ENCODE measurements at regions not wholly inside any gene's neighbourhood (a gene's known extent, or its start where the extent isn't known, plus 50 kb on each side); places are given as distances from the start of the nearest gene placed in this dataset.

DNA sequence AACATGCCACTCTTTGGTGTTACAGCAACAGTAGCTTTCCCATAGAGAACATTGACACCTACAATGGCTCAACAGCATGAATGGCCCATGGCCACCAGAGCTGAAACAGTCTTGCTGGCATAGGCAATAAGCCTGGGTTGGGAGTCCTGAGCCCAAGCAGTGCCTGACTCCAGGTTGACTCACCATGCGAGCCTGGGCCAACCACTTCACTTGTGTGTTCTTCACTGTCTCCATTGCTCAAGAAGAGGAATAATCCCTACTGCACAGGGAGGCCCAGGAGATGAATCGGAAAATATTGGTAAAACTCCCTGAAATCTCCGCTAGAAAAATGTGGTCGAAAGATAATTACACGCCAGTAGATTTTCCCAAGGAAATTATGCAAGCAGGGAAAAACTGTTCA, 89.2 kb upstream of the INHBA start:
- TF ChIP-seq, protein P1, sequence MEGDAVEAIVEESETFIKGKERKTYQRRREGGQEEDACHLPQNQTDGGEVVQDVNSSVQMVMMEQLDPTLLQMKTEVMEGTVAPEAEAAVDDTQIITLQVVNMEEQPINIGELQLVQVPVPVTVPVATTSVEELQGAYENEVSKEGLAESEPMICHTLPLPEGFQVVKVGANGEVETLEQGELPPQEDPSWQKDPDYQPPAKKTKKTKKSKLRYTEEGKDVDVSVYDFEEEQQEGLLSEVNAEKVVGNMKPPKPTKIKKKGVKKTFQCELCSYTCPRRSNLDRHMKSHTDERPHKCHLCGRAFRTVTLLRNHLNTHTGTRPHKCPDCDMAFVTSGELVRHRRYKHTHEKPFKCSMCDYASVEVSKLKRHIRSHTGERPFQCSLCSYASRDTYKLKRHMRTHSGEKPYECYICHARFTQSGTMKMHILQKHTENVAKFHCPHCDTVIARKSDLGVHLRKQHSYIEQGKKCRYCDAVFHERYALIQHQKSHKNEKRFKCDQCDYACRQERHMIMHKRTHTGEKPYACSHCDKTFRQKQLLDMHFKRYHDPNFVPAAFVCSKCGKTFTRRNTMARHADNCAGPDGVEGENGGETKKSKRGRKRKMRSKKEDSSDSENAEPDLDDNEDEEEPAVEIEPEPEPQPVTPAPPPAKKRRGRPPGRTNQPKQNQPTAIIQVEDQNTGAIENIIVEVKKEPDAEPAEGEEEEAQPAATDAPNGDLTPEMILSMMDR (IDR thresholded peaks at IDR 0.05), result no peak
- DNase-seq (ENCODE audit: low spot score), result no peak
- Mint-ChIP-seq H3K27ac (ENCODE audit: unreplicated experiment) (no peak overlapping the region), H3K27me3 (ENCODE audit: low read depth) (no peaks in the 10 kb centered on the region), H3K9me3 (ENCODE audit: low read depth) (peaks cover 2% of the 10 kb centered on the region), H3K4me1 (ENCODE audit: low read depth) (peaks cover 43% of the 10 kb centered on the region), H3K36me3 (ENCODE audit: low read depth) (no peaks in the 10 kb centered on the region), H3K4me3 (ENCODE audit: unreplicated experiment) (no peak overlapping the region)

DNA sequence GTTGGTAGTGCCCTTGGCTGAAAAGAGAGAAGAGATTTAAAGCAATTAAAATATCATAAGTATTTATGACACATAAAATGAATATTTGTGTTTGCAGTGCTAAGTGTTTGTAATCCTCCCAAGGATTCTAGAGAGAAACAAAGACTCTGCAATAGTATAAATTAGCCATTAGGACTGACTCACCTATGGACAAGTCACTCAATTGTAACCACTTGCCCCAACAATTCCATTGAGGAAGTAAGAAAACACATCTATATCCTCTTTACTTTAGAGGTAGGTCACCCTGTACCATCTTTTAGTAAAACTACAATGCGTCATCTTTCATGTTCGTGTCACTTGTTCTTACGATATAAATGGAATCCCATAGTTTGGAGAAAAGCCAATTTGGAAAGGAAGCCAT, 85.7 kb upstream of the INHBA start:
- Mint-ChIP-seq H3K36me3 (ENCODE audit: low read depth) (no peaks in the 10 kb centered on the region), H3K27me3 (ENCODE audit: low read depth) (no peaks in the 10 kb centered on the region), H3K27ac (ENCODE audit: unreplicated experiment) (no peak overlapping the region), H3K9me3 (ENCODE audit: low read depth) (no peaks in the 10 kb centered on the region), H3K4me3 (ENCODE audit: unreplicated experiment) (no peak overlapping the region), H3K4me1 (ENCODE audit: low read depth) (peaks cover 12% of the 10 kb centered on the region)
- DNase-seq (ENCODE audit: low spot score), result no peak
- TF ChIP-seq, protein P1 (IDR thresholded peaks at IDR 0.05), result no peak

DNA sequence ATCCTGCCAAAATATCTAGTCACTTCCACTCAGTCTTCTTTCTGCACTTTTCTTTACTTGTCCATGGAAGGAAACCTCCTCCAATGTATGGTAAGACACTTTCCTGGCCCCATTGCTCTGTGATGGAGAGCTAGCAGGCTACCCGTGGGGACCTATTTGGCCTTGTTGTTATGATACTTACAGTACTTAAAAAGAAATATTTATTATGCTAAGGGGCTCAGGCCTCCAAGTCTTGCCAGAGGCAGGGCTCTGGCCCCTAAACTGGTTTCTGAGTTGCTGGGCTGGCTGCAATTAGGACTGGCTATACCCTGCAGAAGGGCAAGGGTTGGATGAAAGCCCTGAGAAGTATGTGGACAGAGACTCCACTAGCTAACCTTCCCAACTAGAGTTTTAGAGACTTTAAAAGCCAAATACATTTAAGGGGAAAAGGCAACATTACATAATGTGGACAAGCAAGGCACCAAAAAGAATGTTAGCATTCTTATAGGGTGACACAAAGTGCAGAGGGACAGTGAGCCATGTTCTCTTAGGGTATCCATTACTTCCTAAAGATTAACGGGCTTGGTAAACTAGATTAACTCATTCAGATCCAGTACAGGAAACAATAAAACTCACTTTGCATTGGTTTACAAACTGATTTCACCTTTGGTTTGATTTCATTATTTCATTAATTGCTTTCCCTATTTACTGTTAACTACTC, 84.9 kb upstream of the INHBA start:
- Mint-ChIP-seq H3K4me1 (ENCODE audit: low read depth) (peaks cover 20% of the 10 kb centered on the region), H3K4me3 (ENCODE audit: unreplicated experiment) (no peak overlapping the region), H3K9me3 (ENCODE audit: low read depth) (no peaks in the 10 kb centered on the region), H3K27me3 (ENCODE audit: low read depth) (no peaks in the 10 kb centered on the region), H3K36me3 (ENCODE audit: low read depth) (no peaks in the 10 kb centered on the region), H3K27ac (ENCODE audit: unreplicated experiment) (no peak overlapping the region)
- DNase-seq (ENCODE audit: low spot score), result no peak
- TF ChIP-seq, protein P1 (IDR thresholded peaks at IDR 0.05), result no peak

DNA sequence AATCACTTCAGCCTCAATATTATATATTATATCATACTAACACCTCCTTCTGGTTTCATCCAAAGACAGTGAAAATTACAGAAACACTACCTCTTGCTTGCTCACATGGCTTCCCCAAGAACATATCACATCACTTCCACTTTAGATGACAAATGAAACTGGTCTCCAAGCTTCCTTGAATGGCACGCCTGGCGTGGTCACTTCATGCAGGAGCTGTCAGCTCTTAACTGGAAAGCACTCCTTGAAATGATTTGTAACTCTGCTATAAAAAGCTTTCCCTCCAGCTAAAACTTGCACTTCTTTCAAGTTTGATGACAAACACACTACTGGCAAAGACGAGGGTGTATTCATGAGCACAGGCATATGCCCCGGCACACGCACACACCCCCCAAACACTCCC, 84.1 kb upstream of the INHBA start:
- H3K4me1 Mint-ChIP-seq (ENCODE audit: low read depth), result peaks cover 21% of the 10 kb centered on the region
- H3K27ac Mint-ChIP-seq (ENCODE audit: unreplicated experiment), result no peak overlapping the region
- H3K36me3 Mint-ChIP-seq (ENCODE audit: low read depth), result no peaks in the 10 kb centered on the region
- TF ChIP-seq, protein P1 (IDR thresholded peaks at IDR 0.05), result no peak
- no peak for DNase-seq (ENCODE audit: low spot score)
- no peaks in the 10 kb centered on the region for H3K9me3 Mint-ChIP-seq (ENCODE audit: low read depth)
- H3K27me3 Mint-ChIP-seq (ENCODE audit: low read depth), result no peaks in the 10 kb centered on the region
- H3K4me3 Mint-ChIP-seq (ENCODE audit: unreplicated experiment), result no peak overlapping the region

DNA sequence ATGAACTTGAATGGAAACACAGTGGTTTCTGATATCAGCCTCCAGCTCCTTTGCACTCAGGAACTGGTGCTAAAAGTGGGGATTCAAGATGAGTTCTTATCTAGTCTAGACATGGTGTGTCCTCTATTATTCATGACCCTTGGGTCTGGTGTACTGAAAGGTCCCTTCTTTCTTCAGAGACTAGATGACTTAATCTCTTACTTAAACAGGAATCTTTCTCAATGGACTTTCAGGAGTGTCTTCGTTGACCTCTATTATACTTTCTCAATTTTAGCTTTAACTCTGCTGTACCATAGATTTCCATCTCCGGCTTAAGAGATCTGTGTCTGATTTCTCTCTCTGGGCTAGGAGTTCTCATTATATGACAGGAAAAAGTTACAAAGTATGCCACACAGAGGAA, 83.5 kb upstream of the INHBA start:
- Mint-ChIP-seq H3K4me3 (ENCODE audit: unreplicated experiment) (no peak overlapping the region), H3K36me3 (ENCODE audit: low read depth) (no peaks in the 10 kb centered on the region), H3K9me3 (ENCODE audit: low read depth) (no peaks in the 10 kb centered on the region), H3K27me3 (ENCODE audit: low read depth) (no peaks in the 10 kb centered on the region), H3K27ac (ENCODE audit: unreplicated experiment) (no peak overlapping the region), H3K4me1 (ENCODE audit: low read depth) (peaks cover 21% of the 10 kb centered on the region)
- TF ChIP-seq, protein P1 (IDR thresholded peaks at IDR 0.05), result no peak
- DNase-seq (ENCODE audit: low spot score), result no peak

Measured in chondrocyte (in vitro differentiated cells).